ENCODE measurements at regions not wholly inside any gene's neighbourhood (a gene's known extent, or its start where the extent isn't known, plus 50 kb on each side); places are given as distances from the start of the nearest gene placed in this dataset.

DNA sequence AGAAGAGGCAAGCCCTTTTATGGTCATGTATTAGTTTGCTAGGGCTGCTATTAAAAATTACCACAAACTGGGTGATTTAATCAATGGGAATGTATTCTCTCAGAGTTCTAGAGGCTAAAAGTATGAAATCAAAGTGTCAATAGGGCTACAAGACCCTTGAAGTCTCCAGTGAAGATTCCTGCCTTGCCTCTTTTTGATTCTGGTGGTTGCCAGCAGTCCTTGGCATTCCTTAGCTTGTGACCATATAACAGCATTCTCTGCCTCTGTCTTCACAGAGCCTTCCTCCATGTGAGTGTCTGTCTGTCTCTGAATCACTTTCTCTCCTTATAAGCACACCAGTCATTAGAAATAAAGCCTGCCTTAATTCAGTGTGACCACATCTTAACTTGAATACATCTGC, 282.7 kb downstream of the KCNN2 start:
- no peaks in the 10 kb centered on the region for H3K36me3 ChIP-seq (ENCODE audit: control insufficient read depth in 2 of 4, insufficient read depth in 4 of 4, low read length in 3 of 4)
- no peaks in the 10 kb centered on the region for H3K79me2 ChIP-seq (ENCODE audit: control insufficient read depth in 1 of 2, insufficient read depth in 2 of 2, low read length in 2 of 2)
- no peak for DNase-seq (ENCODE audit: low read depth in 1 of 2, low spot score in 2 of 2)
- no peak overlapping the region for H2BK15ac ChIP-seq (ENCODE audit: low read length)
- no peak overlapping the region for H2AK5ac ChIP-seq (ENCODE audit: low read depth, low read length)
- H3K14ac ChIP-seq (ENCODE audit: insufficient read length): no peak overlapping the region
- H3K79me1 ChIP-seq (ENCODE audit: low read depth, low read length): no peaks in the 10 kb centered on the region
- no peak overlapping the region for H2BK120ac ChIP-seq (replicated peaks; ENCODE audit: low read depth, low read length)
- H3K18ac ChIP-seq (ENCODE audit: extremely low read depth, low read length): no peak overlapping the region
- FAIRE-seq: no peak
- H2BK20ac ChIP-seq (ENCODE audit: low read length): no peak overlapping the region
- ChIA-PET POLR2A (ENCODE audit: partially characterized antibody) (no interaction called here), CTCF (ENCODE audit: partially characterized antibody) (no interaction called here)
- no peak overlapping the region for H3K4me2 ChIP-seq (ENCODE audit: insufficient read depth in 1 of 2, low read depth in 2 of 2, low read length in 2 of 2)
- no peak overlapping the region for H3K56ac ChIP-seq (replicated peaks; ENCODE audit: insufficient read length, low read depth, low read length)
- H3K27me3 ChIP-seq (replicated peaks in 1 of 4; ENCODE audit: control insufficient read depth in 3 of 4, extremely low read depth in 1 of 4, insufficient read depth in 3 of 4, low read length in 3 of 4): no peaks in the 10 kb centered on the region
- no peak overlapping the region for H2BK12ac ChIP-seq (ENCODE audit: low read depth, low read length)
- no peak overlapping the region for H4K91ac ChIP-seq (replicated peaks; ENCODE audit: insufficient read length, low read length)
- H3K23me2 ChIP-seq (ENCODE audit: low read depth, low read length): no peaks in the 10 kb centered on the region
- no peak overlapping the region for H3K23ac ChIP-seq (ENCODE audit: insufficient read length)
- no peak overlapping the region for H3K4ac ChIP-seq (replicated peaks; ENCODE audit: insufficient read length, low read depth, low read length)
- H4K5ac ChIP-seq (ENCODE audit: insufficient read length, low read depth, low read length): no peak overlapping the region
- no peak overlapping the region for H3K27ac ChIP-seq (ENCODE audit: low read depth, low read length)
- no peaks in the 10 kb centered on the region for H3K4me1 ChIP-seq (replicated peaks in 1 of 4; ENCODE audit: control insufficient read depth in 3 of 4, insufficient read depth in 4 of 4, low read length in 3 of 4)
- H4K8ac ChIP-seq (ENCODE audit: extremely low read depth, insufficient read depth, low read length): no peak overlapping the region
- no peak overlapping the region for H3K4me3 ChIP-seq (ENCODE audit: extremely low read depth in 1 of 4, insufficient read depth in 2 of 4, low read depth in 3 of 4, low read length in 4 of 4)
- H3K9ac ChIP-seq (replicated peaks in 1 of 4; ENCODE audit: extremely low read depth in 1 of 4, low read depth in 3 of 4, low read length in 3 of 4): no peak overlapping the region
- no peaks in the 10 kb centered on the region for H4K20me1 ChIP-seq (replicated peaks in 1 of 2; ENCODE audit: control insufficient read depth in 1 of 2, insufficient read depth in 2 of 2, low read length in 2 of 2)
- peaks cover 0 to 5% of the 10 kb centered on the region in 2 experiments; a peak in 1 of 4 replicates for H3K9me3 ChIP-seq (ENCODE audit: insufficient read depth in 2 of 2, low read depth in 1 of 2, low read length in 1 of 2)
- no peak overlapping the region for H2AFZ ChIP-seq (ENCODE audit: low read length)
- no peak overlapping the region for H2BK5ac ChIP-seq (ENCODE audit: low read depth, low read length)
- TF ChIP-seq, protein P1, sequence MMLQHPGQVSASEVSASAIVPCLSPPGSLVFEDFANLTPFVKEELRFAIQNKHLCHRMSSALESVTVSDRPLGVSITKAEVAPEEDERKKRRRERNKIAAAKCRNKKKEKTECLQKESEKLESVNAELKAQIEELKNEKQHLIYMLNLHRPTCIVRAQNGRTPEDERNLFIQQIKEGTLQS (IDR thresholded peaks at IDR 0.05; ENCODE audit: insufficient read depth, low read depth, low read length): no peak
- TF ChIP-seq, protein P2, sequence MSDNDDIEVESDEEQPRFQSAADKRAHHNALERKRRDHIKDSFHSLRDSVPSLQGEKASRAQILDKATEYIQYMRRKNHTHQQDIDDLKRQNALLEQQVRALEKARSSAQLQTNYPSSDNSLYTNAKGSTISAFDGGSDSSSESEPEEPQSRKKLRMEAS (IDR thresholded peaks at IDR 0.05): no peak
- TF ChIP-seq CBX8 (IDR thresholded peaks at IDR 0.05; ENCODE audit: borderline replicate concordance, low read depth, low read length) (no peak), CHD1 (IDR thresholded peaks at IDR 0.05; ENCODE audit: low read depth, low read length) (no peak), CBX5 (IDR thresholded peaks at IDR 0.05; ENCODE audit: low read depth, low read length) (no peak), CTBP2 (IDR thresholded peaks at IDR 0.05; ENCODE audit: borderline replicate concordance, insufficient read depth, insufficient read length, low read length) (no peak), RFX5 (IDR thresholded peaks at IDR 0.05; ENCODE audit: borderline replicate concordance, low read depth, low read length) (no peak), MAFK (IDR thresholded peaks at IDR 0.05; ENCODE audit: low read depth, low read length) (no peak), SAP30 (IDR thresholded peaks at IDR 0.05; ENCODE audit: insufficient read depth, insufficient replicate concordance, low read length) (no peak), KDM4A (IDR thresholded peaks at IDR 0.05; ENCODE audit: low read depth, low read length, severe bottlenecking) (no peak), ASH2L (IDR thresholded peaks at IDR 0.05; ENCODE audit: low read length) (no peak)
- TF ChIP-seq, protein P3, sequence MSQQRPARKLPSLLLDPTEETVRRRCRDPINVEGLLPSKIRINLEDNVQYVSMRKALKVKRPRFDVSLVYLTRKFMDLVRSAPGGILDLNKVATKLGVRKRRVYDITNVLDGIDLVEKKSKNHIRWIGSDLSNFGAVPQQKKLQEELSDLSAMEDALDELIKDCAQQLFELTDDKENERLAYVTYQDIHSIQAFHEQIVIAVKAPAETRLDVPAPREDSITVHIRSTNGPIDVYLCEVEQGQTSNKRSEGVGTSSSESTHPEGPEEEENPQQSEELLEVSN (IDR thresholded peaks at IDR 0.05): no peak
- TF ChIP-seq, protein P4, sequence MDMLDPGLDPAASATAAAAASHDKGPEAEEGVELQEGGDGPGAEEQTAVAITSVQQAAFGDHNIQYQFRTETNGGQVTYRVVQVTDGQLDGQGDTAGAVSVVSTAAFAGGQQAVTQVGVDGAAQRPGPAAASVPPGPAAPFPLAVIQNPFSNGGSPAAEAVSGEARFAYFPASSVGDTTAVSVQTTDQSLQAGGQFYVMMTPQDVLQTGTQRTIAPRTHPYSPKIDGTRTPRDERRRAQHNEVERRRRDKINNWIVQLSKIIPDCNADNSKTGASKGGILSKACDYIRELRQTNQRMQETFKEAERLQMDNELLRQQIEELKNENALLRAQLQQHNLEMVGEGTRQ (IDR thresholded peaks at IDR 0.05; ENCODE audit: low read length): no peak

Measured in H1 (cell line).